ENCODE measurements at regions not wholly inside any gene's neighbourhood (a gene's known extent, or its start where the extent isn't known, plus 50 kb on each side); places are given as distances from the start of the nearest gene placed in this dataset.

DNA sequence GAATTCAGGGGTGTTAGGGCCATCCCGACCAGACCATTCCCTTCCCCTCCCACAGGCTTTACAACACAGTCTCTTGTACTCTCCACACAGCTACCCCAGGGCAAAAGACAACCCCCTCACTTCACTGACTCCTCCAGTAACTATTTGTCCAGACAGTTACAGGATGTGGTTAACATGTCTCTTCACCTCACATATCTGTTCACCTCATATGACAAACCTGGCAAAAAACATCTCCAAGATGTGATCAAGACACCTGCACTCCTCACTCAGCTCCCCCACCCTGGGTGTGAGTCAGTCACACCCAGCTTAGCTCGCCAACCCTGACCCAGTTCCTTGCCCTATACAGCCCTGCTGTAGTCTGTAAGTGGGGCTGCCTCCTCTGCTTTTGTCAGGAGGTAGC is 490.5 kb upstream of the CHRM3 start:
- no peak for DNase-seq

DNA sequence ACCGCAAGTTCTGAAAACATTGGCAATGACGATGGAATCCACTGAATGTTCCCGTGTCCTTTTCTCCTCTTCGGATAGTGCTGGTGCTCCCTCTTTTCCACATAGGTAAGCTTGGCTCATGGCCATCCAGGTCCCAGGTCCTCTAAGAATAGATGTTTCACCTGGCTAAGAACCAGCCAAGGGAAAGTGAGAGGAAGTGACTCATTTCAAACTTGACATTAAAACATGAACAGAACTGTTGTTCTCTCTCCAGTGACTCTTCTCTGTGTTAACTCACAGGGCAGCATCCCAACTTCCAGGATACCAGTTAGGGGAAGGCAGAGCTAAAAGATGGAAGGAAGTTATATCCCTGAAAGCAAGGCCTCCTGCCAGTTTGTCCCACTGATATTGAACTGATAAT is 493.8 kb upstream of the CHRM3 start:
- DNase-seq: no peak

DNA sequence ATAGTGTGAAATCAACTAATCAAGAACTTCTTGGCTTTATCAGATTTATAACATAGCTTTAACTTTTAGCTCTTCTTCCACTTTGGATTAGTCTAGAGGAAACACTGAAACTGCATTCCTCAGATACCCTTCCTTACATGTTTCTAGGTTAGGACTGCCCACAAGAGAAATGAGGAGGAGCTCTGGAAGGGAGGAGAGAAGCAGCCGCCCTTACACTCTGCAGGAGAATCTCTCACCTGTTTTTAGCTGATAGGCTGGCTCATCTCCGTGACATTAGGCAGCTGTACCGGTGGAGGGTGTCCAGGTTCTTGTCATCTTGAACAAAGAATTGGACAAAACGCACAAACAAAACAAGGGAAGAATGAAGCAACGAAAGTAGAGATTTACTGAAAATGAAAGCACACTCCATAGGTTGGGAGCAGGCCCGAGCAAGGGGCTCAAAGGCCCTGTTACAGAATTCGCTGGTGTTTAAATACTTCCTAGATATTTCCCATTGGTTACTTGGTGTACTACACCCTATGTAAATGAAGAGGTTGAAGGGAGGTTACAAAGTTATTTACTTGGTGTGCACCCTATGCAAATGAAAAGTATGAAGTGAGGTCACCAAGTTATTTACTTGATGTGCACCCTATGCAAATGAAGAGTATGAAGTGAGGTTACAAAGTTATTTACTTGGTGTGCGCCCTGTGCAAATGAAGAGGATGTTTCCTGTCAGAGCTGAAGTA is 524.9 kb upstream of the CHRM3 start:
- DNase-seq: no peak

DNA sequence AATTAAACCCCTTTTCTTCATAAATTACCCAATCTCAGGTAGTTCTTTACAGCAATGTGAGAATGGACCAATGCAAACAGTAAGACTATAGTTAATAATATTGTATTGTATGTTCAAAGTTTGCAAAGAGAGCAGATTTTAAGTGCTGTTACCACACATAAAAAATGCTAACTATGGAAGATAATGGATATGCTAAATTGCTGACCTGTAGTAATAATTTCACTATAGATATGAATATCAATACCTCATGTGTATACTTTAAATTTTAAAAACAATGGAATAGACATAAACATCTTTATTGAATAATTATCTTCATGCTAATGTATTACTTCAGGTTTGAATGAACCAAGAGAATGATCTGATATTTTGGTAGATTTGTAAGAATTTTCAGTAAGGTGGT is 552.4 kb upstream of the CHRM3 start:
- DNase-seq: no peak

DNA sequence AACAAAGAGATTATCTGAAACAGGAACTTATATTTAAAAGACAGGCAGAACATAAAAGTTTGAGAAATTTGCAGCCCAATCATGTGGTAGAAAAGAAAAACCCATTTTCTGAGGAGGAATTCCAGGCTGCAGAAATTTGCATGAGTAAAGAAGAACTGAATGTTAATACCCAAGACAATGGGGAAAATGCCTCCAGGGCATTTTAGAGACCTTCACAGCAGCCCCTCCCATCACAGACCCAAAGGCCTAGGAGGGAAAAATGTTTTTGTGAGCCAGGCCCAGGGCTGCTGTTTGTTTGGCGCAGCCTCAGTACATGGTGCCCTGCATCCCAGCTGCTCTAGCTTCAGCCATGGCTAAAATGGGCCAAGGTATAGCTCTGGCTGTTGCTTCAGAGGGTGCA is 554.3 kb upstream of the CHRM3 start:
- no peak for DNase-seq

DNA sequence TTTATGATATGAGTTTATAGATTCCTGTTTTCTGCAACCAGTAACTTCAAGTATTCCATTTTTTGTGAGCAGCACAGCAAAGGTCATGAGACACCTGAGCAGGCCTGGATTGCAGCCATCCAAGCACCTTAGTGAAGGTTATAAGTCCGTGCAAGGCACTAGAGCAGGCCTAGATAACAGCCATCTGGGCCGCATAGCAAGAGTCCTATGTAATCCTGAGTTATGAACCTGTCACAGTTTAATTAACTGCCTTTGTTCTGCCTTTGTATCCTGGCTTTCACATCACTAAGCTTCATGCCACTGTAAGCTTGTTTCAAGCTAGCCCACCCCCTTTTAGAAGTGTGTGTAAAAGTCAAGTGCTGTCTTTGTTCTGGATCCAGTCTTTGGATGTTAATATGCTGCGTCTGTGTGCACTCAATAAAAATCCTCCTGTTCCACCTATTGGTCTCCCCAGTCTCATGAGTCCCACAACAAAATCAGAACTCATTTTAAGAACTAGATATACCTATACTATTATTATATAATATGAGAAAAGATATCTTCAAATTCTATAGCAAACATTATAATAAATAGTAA is 556.2 kb upstream of the CHRM3 start:
- DNase-seq: no peak

DNA sequence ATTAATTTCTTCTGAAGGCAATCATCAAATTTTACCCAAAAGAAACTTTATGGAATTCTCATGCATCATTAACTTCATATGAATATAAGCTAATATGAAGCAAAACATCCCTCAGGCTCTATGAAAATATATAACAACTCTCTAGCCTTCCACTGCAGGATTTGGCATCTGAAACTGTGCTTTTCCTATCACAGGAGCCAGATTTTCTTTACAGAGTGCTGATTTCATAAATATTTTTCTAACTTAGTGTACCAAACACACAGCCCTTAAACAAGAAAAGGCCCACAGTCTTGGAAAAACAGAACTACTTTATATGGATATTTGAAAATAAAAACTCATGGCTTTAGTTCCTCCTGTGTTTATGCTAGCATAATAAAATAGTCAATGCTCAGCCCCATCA is 559.5 kb upstream of the CHRM3 start:
- DNase-seq: no peak

DNA sequence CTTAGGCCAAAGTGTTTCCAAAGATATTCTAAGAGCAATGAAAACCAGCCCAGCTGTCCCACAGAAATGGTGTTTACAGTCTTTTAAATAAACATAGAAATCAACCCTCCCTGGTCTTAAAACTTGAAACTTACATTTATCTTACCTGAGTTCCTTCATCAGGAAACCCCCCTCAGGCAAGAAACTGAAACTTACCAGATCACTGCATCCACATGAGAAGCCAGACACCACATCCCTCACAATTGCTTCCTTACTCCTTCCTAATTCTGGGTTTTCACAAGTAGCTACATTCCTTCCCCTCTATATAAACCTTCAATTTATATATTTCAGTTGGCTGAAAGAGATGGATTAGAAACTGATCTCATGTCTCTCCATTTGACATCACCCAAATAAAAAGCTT is 563.0 kb upstream of the CHRM3 start:
- DNase-seq: no peak

DNA sequence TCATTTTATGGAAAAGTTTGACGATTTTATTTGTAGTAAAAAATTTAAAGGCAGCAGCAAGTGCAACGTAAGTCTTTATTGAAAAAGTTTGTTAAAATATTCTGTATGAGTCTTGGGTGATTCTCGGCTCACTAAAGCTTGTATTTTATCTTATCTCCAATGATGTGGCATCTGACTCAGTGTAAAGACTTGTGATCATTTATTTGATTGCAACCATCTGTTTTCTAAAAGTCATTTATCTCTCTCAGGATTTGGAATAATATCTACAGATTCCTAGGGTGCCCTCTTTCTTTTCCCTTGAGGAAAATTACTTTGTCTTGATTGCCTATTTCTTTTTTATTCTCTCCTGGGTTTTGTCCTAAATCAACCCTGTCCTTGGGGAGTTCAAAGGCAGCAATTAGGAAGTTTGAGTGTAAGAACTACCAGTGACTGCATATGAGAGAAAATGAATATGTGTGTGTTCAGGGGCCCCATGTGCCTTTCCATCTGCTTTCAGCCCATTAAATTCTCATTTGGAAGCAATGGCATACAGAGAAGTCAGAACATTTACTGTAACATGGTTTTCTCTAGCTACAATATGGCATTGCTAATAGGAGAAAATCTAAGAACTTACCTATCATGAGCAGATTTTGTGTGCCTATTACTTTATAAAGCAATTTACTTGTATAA is 575.0 kb upstream of the CHRM3 start:
- DNase-seq: no peak

DNA sequence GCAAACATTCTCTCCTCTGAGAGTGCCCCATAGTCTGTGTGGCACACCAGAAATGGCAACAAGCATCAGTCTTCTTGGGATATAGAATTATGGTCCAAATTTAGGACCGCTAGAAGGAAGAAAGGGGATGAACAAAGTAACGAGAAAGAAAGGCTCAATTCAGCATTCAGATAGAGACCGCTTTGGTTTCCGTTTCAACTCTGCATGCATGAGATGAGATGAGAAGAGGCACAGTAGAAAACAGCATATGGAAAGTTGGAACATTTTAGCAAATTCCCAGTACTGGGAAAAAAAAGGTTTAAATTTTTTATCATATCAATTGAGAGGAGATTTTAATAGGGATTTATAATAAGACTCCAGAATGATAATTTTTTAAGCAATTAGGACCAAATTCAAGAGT is 595.5 kb upstream of the CHRM3 start:
- no peak for DNase-seq

DNA sequence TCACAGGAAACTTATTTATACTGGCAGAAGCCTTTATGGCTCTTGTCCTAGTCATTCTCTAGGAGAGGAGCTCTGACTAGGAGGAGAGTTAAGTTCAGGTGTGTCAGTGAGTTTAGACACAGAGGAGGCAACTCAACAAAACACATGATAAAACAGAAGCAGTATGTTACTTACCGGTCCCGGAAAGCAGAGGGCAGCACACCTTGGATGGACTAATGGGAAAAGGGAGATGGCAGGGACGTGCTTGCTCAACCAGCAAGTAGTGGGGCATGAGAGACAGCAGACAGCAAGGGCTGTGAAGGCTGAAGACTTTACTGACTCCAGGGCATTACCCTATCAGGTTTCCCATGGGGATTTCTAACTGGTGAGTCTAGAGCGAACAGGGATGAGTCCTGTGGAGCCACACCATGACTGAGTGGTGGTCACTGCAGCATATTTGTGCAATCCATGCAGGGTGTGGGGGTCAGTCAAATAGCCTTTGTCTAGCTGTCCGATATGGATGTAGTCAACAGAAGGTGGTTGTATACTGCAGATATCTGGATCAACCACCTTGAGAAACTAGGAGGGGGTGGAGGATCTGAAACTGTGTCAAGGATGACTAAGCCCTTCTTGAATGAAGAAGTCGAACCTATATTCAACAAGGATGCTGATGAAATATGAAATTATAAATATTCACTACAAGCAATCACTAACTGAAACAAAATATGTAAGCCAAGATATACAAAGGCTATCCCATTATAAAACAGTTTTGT is 596.3 kb upstream of the CHRM3 start:
- no peak for DNase-seq

DNA sequence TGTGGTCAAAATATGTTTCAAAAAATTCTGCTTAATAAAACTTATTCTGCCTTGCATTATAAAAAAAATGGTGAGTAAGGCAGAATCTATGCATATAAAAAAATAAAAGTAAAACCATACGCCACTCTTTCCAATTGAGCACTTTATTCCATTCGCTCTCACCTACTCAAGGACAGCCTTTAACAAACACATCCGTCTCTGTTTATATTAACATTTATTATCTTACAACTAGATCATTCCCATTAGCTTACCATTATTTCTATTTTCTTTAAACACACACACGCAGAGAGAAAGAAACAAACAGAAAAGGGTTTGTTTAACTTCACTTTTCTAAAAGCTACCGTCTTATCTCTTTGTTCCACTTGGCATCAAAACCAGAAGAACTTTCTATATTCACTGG is 598.9 kb upstream of the CHRM3 start:
- DNase-seq: no peak

DNA sequence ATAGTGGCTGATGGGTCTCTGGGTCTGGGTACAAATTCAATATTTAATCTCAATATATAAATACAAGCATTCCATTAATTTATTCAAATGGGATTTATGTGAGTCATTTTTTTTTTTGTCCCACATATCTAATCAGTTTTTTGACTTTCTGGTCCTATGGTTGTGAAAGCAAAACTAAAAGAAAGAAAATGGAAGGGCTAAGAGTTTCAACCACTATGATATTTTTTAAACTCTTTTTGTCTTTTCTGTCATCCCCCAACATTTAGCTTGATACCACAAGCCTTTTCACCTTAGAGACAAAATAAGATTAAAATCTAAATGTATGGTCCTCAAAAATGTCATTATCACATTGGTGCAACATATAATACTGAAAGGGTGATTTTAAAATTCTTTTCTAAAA is 602.7 kb upstream of the CHRM3 start:
- no peak for DNase-seq

DNA sequence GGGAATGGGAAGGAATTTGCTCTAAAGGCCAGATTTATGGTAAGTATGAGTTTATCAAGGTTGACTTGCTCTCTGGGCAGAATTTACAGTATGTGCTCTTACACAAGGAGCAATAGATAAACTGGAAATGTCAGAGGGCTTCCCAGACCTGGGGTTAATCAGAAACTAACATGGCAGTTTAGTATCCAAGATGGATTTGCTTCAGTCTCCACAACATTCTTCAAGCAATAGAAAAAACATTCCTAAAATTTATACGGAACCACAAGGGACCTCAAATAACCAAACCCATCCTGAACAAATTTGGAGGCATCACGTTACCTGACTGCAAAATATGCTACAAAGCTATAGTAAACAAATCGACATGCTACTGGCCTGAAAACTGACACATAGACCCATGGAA is 606.7 kb upstream of the CHRM3 start:
- DNase-seq: no peak

DNA sequence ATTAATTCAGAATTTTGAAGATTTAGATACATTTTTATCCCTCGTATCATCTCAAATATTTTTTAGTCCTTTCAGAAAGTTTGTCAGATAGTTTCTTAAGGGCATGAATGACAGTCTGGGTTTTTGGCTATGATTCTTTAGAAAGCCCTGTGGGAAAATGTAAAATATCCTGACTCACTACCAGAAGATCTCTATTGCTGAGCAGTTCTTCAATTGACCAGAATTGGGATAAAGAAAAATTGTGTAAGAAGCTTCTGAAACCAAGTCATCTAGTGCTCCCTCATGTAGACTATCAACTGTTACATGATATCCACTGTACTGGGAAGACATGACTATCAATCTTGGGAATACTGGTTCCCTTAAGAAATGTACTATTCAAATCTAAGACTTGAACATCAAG is 608.3 kb upstream of the CHRM3 start:
- no peak for DNase-seq

DNA sequence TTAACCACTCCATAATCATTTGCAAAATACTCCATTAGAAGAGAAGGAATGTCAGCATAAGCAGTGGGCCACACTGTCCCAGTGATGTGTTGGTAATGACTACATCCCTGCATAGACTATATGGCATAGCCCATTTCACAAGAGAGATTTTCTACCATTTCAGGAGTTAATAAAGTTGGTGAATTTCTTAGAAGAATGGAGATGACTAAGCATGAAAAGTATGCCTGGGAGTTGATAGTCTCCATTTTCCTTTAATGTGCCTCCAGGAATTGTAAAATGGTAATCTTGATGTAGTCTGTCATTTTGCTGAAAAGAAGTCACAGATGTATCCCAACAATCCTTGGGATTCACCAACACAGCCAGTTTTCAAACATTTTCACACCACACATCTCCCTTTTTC is 608.8 kb upstream of the CHRM3 start:
- no peak for DNase-seq

DNA sequence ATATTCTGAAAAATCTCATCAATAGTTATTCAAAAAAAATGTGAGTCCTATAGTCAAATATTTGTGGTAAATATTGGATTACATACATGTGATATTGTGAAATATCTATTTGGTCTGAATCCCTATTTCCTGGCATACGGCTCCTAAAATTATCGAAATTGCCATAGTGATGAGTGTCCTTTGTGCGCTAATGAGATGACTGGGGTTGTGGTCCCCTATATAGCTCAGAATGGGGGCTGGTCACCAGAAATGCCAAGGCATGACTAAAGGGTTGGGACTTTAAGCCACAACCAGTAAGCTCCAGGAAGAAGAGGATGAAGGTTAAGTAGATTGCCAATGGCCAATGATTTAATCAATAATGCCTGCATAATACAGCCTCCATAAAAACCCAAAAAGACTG is 610.2 kb upstream of the CHRM3 start:
- no peak for DNase-seq

DNA sequence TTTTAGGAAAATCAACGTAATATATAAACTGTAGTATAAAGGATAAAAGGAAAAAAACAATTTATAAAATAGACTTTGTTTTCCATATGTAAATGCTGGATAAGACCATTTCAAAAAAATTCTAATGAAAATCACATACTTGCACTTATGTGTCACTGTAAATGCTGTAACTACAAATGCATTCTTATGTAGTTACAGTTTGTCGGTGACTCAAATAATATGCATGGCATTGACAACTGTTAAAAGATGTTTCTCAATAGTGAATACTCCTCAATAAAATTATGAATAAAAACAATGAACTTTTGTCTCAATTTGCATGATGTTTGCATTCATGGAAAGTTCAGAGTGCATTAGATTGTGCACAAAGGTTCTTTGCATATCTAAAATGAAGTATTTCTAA is 614.0 kb upstream of the CHRM3 start:
- DNase-seq: no peak

DNA sequence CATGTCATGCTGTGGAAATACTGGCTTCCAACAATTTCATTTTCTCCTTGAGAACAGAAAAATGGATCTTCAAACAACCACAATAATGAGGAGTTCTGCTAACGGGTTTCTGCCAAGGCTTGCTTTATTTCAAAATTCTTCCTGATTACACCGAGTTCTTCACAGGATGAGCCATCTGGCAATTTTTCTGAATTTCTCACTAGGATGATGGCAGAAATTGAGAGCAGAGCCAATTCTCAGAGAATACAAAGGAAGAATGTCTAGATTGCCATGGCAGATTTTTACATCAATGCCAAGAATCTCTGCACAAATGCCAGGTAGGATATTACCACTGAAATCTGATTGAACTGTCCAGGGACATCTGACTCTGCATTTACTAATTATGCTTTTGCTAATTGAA is 619.0 kb upstream of the CHRM3 start:
- DNase-seq: no peak

DNA sequence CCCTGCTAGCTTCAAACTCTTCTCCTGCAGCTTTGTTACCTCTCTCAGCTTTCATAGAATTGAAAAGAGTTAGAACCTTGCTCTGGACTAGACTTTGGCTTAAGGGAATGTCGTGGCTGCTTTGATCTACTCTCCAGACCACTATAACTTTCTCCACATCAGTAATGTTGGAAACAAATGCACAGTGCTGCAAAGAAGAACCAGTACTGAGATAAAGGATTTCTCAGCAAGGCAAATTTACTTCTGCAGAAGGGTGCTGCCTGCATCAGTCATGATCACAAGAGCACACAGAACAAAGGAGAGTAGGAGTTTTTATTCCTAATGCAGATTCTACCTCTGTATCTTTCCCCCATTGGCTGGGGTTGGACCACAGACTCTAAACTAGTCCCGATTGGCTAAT is 621.6 kb upstream of the CHRM3 start:
- DNase-seq: no peak

DNA sequence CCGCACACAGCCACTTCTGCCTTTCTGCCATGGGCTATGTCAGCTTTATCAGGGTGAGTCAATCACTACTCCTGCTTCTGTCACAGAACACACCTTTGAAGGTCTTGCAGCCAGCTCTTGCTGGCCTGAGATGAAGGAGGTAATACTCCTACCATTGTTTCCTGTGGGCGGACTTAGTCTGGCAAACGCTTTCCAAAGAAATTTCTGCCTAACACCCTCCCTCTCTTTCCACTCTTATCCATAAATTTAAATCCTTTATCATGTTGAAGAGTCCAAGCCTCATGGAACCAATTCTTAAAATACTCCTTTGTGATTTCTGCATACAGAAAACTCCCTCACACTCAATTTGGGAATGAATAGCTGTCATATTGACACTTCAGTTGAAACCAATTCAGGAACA is 633.1 kb upstream of the CHRM3 start:
- DNase-seq: no peak

DNA sequence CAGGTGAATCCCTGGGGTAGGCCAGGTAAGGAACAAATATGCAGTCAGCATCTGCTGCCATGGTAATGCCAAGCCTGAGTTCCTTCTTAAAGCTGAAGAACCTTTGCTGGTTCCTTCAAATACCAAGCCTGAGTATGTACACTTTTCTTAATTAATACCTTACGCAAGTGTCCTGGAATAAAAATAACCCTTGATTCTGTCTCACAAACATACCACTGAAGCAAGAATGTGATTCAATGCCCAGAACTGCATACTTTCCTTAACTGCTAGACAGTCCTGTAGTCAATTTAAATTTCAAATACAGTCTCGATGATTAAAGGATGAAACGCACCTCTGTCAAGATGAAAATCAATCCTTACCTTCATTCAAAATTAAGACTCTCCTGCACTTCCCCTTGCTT is 634.0 kb upstream of the CHRM3 start:
- no peak for DNase-seq

DNA sequence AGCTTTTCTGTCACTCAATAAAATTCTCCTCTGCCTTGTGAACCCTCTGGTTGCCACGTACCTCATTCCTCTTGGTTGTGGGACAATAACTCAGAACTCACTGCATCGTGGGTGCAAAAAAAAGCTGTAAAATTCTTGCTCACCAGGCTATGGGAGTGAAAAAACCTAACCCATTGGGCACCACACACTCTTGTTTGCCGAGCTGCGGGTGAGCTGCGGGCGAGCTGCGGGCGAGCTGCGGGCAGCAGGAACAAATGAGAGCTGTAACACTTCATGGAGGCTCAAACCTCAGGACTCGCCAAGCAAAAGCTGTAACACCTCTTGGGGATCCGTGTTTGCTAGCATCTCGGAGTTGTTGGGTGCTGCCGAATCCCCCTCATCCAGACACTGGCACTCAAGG is 641.3 kb upstream of the CHRM3 start:
- DNase-seq: no peak

DNA sequence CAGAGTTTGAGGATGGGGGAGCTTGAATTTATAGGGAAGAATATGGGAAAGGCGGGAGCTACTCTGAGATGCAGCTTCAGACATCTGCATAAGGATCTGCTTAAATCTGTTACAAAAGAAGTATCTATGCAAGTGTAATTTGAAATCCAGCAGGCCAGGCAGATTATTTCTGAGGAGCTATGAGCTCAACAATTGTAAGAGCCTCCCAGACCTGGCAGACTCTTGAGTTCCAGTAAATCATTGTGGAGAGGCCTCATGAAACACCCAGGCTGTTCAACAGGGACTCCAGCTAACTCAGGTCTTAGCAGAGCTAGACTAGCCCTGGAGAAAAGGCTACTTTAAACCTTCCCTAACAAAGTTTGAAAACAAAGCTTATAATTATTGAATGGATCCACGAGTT is 647.5 kb upstream of the CHRM3 start:
- DNase-seq: no peak

All from HCEC 1CT (cell line).